Astrocyte (in vitro differentiated cells and primary cell): ENCODE measurements at regions not wholly inside any gene's neighbourhood (a gene's known extent, or its start where the extent isn't known, plus 50 kb on each side); places are given as distances from the start of the nearest gene placed in this dataset.
"Not testable (repeated sequence)": the region's sequence is repeated elsewhere in the genome, so short reads cannot be mapped to it uniquely, and the experiment has no call there.

ENCODE experiments used
- EZH2 ChIP-seq: IDR thresholded peaks from 2 replicates; pipeline ENCODE4 v1.6.1; 2012; ENCODE audit warnings: mild to moderate bottlenecking, low read length, inconsistent platforms; ENCODE audit not compliant: insufficient read depth
- TF ChIP-seq, protein P1 (sequence below): IDR thresholded peaks from 2 replicates; pipeline ENCODE4 v1.5.1; 2011; ENCODE audit warnings: low read depth, mild to moderate bottlenecking, inconsistent platforms, low read length, moderate library complexity; ENCODE audit not compliant: insufficient read depth

DNA sequence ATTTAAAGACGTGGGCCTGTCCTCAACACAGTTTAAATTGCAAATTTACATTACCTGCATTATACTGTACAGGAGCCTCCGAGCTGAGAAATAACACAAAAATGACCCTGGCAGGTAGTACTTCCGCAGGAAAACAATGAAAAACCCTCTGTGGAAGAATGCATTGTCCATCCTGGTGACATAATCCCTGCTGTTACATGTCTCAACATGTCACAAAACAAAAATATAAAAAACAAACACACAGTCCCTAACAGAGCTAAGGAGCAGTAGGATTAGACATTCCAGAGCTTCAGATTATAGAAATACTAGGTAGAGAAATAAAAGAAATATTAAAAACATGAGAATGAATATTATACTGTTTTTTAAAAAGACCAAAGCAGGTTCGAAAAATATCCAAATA is 359.2 kb downstream of the SRGAP2C start:
- TF ChIP-seq, protein P1, sequence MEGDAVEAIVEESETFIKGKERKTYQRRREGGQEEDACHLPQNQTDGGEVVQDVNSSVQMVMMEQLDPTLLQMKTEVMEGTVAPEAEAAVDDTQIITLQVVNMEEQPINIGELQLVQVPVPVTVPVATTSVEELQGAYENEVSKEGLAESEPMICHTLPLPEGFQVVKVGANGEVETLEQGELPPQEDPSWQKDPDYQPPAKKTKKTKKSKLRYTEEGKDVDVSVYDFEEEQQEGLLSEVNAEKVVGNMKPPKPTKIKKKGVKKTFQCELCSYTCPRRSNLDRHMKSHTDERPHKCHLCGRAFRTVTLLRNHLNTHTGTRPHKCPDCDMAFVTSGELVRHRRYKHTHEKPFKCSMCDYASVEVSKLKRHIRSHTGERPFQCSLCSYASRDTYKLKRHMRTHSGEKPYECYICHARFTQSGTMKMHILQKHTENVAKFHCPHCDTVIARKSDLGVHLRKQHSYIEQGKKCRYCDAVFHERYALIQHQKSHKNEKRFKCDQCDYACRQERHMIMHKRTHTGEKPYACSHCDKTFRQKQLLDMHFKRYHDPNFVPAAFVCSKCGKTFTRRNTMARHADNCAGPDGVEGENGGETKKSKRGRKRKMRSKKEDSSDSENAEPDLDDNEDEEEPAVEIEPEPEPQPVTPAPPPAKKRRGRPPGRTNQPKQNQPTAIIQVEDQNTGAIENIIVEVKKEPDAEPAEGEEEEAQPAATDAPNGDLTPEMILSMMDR, result not testable (repeated sequence)
- not testable (repeated sequence) for TF ChIP-seq EZH2
